Large intestine (tissue), 3 donors: ENCODE measurements at regions not wholly inside any gene's neighbourhood (a gene's known extent, or its start where the extent isn't known, plus 50 kb on each side); places are given as distances from the start of the nearest gene placed in this dataset.

ENCODE experiments used
- DNase-seq, 2 donors: peaks; one replicate each; pipeline versions ENCODE4 v3.0.0 to v3.0.0-alpha.2; 2013
- H3K27ac ChIP-seq: one replicate; pipeline ENCODE4 v1.5.1; 2013; ENCODE audit warnings: low read length
- H3K27me3 ChIP-seq: 2 replicates; pipeline ENCODE4 v1.6.1; 2013; ENCODE audit warnings: low read length; ENCODE audit not compliant: control insufficient read depth, insufficient read depth
- H3K36me3 ChIP-seq: 2 replicates; pipeline ENCODE4 v1.6.1; 2013; ENCODE audit warnings: low read length; ENCODE audit not compliant: control insufficient read depth, insufficient read depth
- H3K4me1 ChIP-seq: one replicate; pipeline ENCODE4 v1.6.1; 2013; ENCODE audit warnings: low read length; ENCODE audit not compliant: control insufficient read depth, insufficient read depth
- H3K4me3 ChIP-seq: one replicate; pipeline ENCODE4 v1.5.1; 2013; ENCODE audit warnings: low read length
- H3K9me3 ChIP-seq: one replicate; pipeline ENCODE4 v1.6.1; 2013; ENCODE audit warnings: mild to moderate bottlenecking, low read depth, low read length, moderate library complexity; ENCODE audit not compliant: control insufficient read depth
- WGBS: methylation state at CpG from one replicate; pipeline ENCODE4 v1.1.5; 2013; ENCODE audit warnings: low lambda C conversion rate; ENCODE audit not compliant: insufficient coverage; 5-methylcytosine and 5-hydroxymethylcytosine counted together

DNA sequence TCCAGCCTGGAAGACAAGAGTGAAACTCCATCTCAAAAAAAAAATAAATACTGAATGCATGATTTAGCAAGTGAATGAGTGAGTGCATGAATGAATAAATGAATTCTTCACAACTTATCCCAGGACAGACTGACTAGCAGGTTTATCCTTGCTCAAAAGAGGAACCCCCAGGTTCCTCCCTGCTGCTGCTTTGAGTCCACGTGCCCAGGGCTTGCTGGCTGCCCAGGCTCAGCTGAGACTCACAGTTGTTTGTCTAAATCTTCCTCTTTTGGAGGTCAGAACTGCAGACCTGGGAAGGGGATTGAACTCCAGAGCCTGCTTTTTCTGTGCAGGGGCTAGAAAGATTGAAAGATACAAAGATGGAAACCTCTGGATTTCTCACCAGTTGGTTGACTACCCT, 117.4 kb upstream of the TMEM45B start:
- DNase-seq: no peak
- no peaks in the 10 kb centered on the region for H3K36me3 ChIP-seq
- peaks cover 8% of the 10 kb centered on the region for H3K4me1 ChIP-seq
- no peaks in the 10 kb centered on the region for H3K9me3 ChIP-seq
- 40% methylated on average over 1 of the region's 1 CpG for WGBS
- no peaks in the 10 kb centered on the region for H3K27me3 ChIP-seq
- no peak overlapping the region for H3K27ac ChIP-seq
- H3K4me3 ChIP-seq: no peak overlapping the region

- DNase-seq: no peak
- H3K27me3 ChIP-seq: no peaks in the 10 kb centered on the region
- no peak overlapping the region for H3K4me3 ChIP-seq
- no peak overlapping the region for H3K27ac ChIP-seq
- H3K36me3 ChIP-seq: no peaks in the 10 kb centered on the region
- no peaks in the 10 kb centered on the region for H3K9me3 ChIP-seq
- WGBS: no CpG with 5 or more reads among the region's 14 CpGs
- H3K4me1 ChIP-seq: peaks cover 8% of the 10 kb centered on the region
These were observed 115.8 kb upstream of the TMEM45B start for GRCh38 chr11:129699711-129700304.

GRCh38 chr11:129700701-129701100, 114.9 kb upstream of the TMEM45B start:
- 89% methylated on average over 1 of the region's 3 CpGs for WGBS
- Histone ChIP-seq H3K4me1 (peaks cover 2% of the 10 kb centered on the region), H3K27me3 (no peaks in the 10 kb centered on the region), H3K36me3 (no peaks in the 10 kb centered on the region), H3K4me3 (no peak overlapping the region), H3K9me3 (no peaks in the 10 kb centered on the region), H3K27ac (no peak overlapping the region)
- DNase-seq: no peak

- Histone ChIP-seq H3K4me1 (no peaks in the 10 kb centered on the region), H3K4me3 (no peak overlapping the region), H3K36me3 (no peaks in the 10 kb centered on the region), H3K27me3 (no peaks in the 10 kb centered on the region), H3K9me3 (no peaks in the 10 kb centered on the region), H3K27ac (no peak overlapping the region)
- WGBS: no CpG with 5 or more reads among the region's 6 CpGs
- no peak for DNase-seq
These were observed 113.9 kb upstream of the TMEM45B start for GRCh38 chr11:129701706-129702105.

GRCh38 chr11:129702410-129703398, 112.9 kb upstream of the TMEM45B start:
- no CpG with 5 or more reads among the region's 14 CpGs for WGBS
- H3K36me3 ChIP-seq: no peaks in the 10 kb centered on the region
- H3K9me3 ChIP-seq: no peaks in the 10 kb centered on the region
- no peaks in the 10 kb centered on the region for H3K4me1 ChIP-seq
- DNase-seq: no peak
- H3K27ac ChIP-seq: no peak overlapping the region
- no peaks in the 10 kb centered on the region for H3K27me3 ChIP-seq
- no peak overlapping the region for H3K4me3 ChIP-seq

DNA sequence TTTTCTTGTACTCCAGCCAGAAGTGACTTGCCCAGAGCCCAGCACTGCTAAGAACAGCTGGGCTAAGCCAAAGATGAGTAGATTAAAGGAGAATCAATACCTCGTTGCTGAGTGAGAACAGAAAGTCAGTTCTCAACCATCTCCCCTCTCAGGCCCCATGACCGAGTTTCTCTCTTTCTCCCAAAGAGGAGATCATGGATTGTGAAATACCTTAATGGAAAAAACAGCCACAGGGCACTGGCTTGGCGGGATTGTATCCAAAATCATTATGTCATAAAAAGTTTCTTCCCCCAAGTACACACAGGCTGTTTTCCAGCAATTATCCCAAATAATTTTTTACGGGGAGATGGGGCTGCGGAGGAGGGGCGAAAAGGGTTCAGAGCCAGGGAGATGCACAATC, 111.8 kb upstream of the TMEM45B start:
- no CpG with 5 or more reads among the region's 6 CpGs for WGBS
- Histone ChIP-seq H3K27me3 (no peaks in the 10 kb centered on the region), H3K4me1 (no peaks in the 10 kb centered on the region), H3K27ac (no peak overlapping the region), H3K9me3 (no peaks in the 10 kb centered on the region), H3K36me3 (no peaks in the 10 kb centered on the region), H3K4me3 (no peak overlapping the region)
- DNase-seq: no peak

GRCh38 chr11:129704831-129705230, 110.8 kb upstream of the TMEM45B start:
- no peaks in the 10 kb centered on the region for H3K4me1 ChIP-seq
- H3K27ac ChIP-seq: no peak overlapping the region
- H3K27me3 ChIP-seq: no peaks in the 10 kb centered on the region
- H3K9me3 ChIP-seq: no peaks in the 10 kb centered on the region
- no peak for DNase-seq
- no peak overlapping the region for H3K4me3 ChIP-seq
- no peaks in the 10 kb centered on the region for H3K36me3 ChIP-seq
- no CpG with 5 or more reads among the region's 3 CpGs for WGBS

- WGBS: 75% methylated on average over 2 of the region's 8 CpGs
These were observed 110.3 kb upstream of the TMEM45B start for GRCh38 chr11:129705341-129705740.

GRCh38 chr11:129705933-129706332, 109.7 kb upstream of the TMEM45B start:
- no peak for DNase-seq
- H3K4me1 ChIP-seq: no peaks in the 10 kb centered on the region
- H3K4me3 ChIP-seq: no peak overlapping the region
- WGBS: no CpG with 5 or more reads among the region's 7 CpGs
- no peaks in the 10 kb centered on the region for H3K36me3 ChIP-seq
- H3K27ac ChIP-seq: no peak overlapping the region
- H3K9me3 ChIP-seq: no peaks in the 10 kb centered on the region
- no peaks in the 10 kb centered on the region for H3K27me3 ChIP-seq

More at GRCh38 chr11:129705341-129705740, 110.3 kb upstream of the TMEM45B start:
- H3K27me3 ChIP-seq: no peaks in the 10 kb centered on the region
- H3K9me3 ChIP-seq: no peaks in the 10 kb centered on the region
- no peak for DNase-seq
- H3K27ac ChIP-seq: no peak overlapping the region
- no peak overlapping the region for H3K4me3 ChIP-seq
- H3K4me1 ChIP-seq: no peaks in the 10 kb centered on the region
- no peaks in the 10 kb centered on the region for H3K36me3 ChIP-seq

GRCh38 chr11:129709801-129710398, 105.7 kb upstream of the TMEM45B start:
- H3K4me3 ChIP-seq: no peak overlapping the region
- DNase-seq: no peak
- no peaks in the 10 kb centered on the region for H3K27me3 ChIP-seq
- no peaks in the 10 kb centered on the region for H3K36me3 ChIP-seq
- no peaks in the 10 kb centered on the region for H3K4me1 ChIP-seq
- no CpG with 5 or more reads among the region's 15 CpGs for WGBS
- no peak overlapping the region for H3K27ac ChIP-seq
- H3K9me3 ChIP-seq: no peaks in the 10 kb centered on the region
